ENCODE measurements at regions not wholly inside any gene's neighbourhood (a gene's known extent, or its start where the extent isn't known, plus 50 kb on each side); places are given as distances from the start of the nearest gene placed in this dataset.

DNA sequence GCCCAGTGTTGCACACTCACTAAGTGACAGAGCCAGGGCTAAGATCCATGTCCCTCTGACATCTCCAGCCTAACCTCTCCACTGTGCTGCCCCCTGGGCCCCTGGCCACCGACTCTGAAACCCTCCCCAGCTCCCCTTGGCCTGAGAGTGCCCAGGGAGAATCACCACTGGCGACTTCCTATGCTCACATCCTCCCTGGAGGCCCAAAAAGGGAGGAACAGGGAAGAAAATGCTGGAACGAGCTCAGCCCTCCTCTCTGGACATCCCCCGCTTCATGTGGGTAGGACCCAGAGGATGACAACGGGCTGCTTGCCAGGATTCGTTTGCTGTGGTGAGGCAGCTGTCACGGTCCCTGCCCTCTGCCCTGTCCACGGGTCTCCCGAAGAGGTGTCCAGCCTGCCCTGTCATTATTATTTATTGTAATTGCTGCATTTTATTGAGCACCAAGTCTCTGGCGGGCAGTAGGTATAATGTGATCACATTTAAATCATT is 153.5 kb upstream of the RPL38 start:
- H3K4me1 ChIP-seq: no peaks in the 10 kb centered on the region
- no peaks in the 10 kb centered on the region for H3K9me3 ChIP-seq
- H3K27me3 ChIP-seq (ENCODE audit: low read depth): peaks cover 31% of the 10 kb centered on the region
- H3K36me3 ChIP-seq: no peaks in the 10 kb centered on the region
- DNase-seq (no peak), ATAC-seq (no peak)
- TF ChIP-seq, protein P1, sequence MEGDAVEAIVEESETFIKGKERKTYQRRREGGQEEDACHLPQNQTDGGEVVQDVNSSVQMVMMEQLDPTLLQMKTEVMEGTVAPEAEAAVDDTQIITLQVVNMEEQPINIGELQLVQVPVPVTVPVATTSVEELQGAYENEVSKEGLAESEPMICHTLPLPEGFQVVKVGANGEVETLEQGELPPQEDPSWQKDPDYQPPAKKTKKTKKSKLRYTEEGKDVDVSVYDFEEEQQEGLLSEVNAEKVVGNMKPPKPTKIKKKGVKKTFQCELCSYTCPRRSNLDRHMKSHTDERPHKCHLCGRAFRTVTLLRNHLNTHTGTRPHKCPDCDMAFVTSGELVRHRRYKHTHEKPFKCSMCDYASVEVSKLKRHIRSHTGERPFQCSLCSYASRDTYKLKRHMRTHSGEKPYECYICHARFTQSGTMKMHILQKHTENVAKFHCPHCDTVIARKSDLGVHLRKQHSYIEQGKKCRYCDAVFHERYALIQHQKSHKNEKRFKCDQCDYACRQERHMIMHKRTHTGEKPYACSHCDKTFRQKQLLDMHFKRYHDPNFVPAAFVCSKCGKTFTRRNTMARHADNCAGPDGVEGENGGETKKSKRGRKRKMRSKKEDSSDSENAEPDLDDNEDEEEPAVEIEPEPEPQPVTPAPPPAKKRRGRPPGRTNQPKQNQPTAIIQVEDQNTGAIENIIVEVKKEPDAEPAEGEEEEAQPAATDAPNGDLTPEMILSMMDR (IDR thresholded peaks at IDR 0.05): no peak
- intact Hi-C loops (cut with DNase I): no loop called here
- no peak overlapping the region for H3K27ac ChIP-seq
- no peak overlapping the region for H3K4me3 ChIP-seq

DNA sequence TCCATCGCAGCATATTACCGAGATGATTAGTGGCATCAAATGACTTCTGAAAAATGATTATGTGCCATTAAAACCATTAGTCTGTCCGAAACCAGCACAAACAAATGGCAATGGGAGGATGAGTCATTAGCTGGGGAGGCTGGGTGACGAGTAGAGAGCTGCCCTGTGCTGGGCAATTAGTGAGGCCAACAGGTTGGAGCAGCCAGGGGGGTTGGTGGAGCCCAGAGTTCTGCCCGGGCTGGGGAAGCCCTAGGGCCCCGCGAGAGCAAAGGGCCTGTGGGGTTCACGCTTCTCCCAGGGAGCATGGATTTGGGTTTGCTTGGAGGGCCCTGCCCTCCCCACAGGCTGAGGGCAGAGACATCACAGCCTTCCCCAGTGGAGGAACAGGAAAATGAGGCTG is 152.1 kb upstream of the RPL38 start:
- Histone ChIP-seq H3K27ac (no peak overlapping the region), H3K9me3 (no peaks in the 10 kb centered on the region), H3K27me3 (ENCODE audit: low read depth) (peaks cover 31% of the 10 kb centered on the region), H3K36me3 (no peaks in the 10 kb centered on the region), H3K4me1 (no peaks in the 10 kb centered on the region), H3K4me3 (no peak overlapping the region)
- intact Hi-C loops (cut with DNase I): no loop called here
- no peak for ATAC-seq
- TF ChIP-seq, protein P1 (IDR thresholded peaks at IDR 0.05): no peak
- no peak for DNase-seq

DNA sequence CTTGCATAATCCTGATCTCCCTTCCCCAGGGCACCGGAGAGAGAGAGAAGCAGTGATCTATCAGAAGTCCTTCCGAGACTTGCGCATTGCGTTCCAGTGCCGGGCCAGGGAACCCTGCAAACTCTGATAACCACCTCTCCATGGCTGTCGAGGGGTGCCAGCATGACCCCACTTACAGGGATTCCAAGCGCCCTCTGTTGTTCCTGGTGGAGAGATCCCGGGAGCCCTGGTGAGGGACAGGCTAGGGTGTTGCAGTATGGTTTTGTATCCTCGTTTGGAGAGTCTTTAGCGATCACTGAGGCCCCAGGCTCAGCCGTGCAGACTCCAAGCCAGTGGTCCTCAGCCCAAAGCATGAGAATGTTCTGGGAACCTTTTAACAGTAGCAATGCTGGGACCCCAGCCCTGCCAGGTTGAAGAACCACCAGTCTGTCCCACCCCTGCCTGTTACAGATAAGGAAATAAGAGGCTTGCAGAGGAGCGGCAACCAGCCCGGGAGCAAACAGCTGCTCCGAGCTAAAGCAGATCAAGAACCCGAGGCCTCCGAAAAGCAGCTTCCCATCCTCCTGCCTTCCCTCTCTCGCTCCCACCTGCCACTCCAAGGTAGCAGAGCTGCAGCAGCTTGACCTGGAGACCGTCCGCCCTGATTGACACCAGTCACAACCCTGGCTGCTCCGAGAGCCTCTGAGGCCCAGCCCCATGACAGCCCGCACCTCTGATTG is 150.3 kb upstream of the RPL38 start:
- Histone ChIP-seq H3K27ac (no peak overlapping the region), H3K27me3 (ENCODE audit: low read depth) (peaks cover 25% of the 10 kb centered on the region), H3K4me3 (no peak overlapping the region), H3K36me3 (no peaks in the 10 kb centered on the region), H3K9me3 (no peaks in the 10 kb centered on the region), H3K4me1 (no peaks in the 10 kb centered on the region)
- intact Hi-C loops (cut with DNase I): no loop called here
- DNase-seq (no peak), ATAC-seq (no peak)
- TF ChIP-seq, protein P1 (IDR thresholded peaks at IDR 0.05): no peak

DNA sequence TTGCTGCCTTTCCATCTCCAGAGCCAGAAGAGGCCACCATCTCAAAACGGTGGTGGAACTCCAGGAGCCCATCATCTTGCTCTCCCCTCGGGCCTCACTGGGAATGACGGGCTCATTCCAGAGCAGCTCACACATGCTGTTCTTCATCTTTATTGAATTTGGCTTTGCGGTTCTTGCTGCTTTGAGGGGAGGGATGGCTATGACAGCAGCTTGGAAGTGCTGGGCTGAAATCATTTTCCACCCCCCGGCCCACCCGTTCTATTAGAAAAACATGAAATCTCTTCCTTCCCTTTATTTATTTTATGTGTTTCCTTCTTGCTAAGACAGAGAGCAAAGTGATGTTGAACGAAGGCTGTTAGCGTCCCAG is 149.8 kb upstream of the RPL38 start:
- Histone ChIP-seq H3K27me3 (ENCODE audit: low read depth) (peaks cover 22% of the 10 kb centered on the region), H3K4me3 (no peak overlapping the region), H3K9me3 (no peaks in the 10 kb centered on the region), H3K27ac (no peak overlapping the region), H3K4me1 (no peaks in the 10 kb centered on the region), H3K36me3 (no peaks in the 10 kb centered on the region)
- intact Hi-C loops (cut with DNase I): no loop called here
- TF ChIP-seq, protein P1 (IDR thresholded peaks at IDR 0.05): no peak
- DNase-seq: no peak
- ATAC-seq: no peak

DNA sequence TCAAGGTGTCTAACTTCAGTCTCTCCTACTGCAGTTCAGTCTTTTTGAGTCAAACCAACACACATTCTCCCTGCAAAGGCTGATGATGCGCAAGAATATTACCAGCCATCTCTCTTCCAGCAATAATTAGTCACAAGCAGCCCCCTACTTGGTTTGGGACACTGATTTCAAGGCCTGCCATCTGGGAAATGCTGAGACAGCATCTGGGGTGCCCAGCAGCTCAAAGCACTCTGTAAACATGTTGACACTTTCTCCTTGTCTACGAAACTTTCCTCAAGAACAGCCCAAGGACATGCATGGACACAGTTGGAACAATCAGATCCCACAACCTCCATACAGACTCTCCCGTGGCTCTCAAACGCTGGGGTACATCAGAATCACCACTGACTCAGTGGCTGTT is 149.2 kb upstream of the RPL38 start:
- peaks cover 18% of the 10 kb centered on the region for H3K27me3 ChIP-seq (ENCODE audit: low read depth)
- no peak overlapping the region for H3K4me3 ChIP-seq
- intact Hi-C loops (cut with DNase I): no loop called here
- ATAC-seq (no peak), DNase-seq (no peak)
- no peaks in the 10 kb centered on the region for H3K4me1 ChIP-seq
- no peaks in the 10 kb centered on the region for H3K9me3 ChIP-seq
- no peaks in the 10 kb centered on the region for H3K36me3 ChIP-seq
- TF ChIP-seq, protein P1 (IDR thresholded peaks at IDR 0.05): no peak
- no peak overlapping the region for H3K27ac ChIP-seq
